IMR-90 (cell line): ENCODE measurements at regions not wholly inside any gene's neighbourhood (a gene's known extent, or its start where the extent isn't known, plus 50 kb on each side); places are given as distances from the start of the nearest gene placed in this dataset.

Experiments
- ATAC-seq: fragments of 200-7000 bp; cut with Tn5 transposase; 2 replicates; pipeline ENCODE4 v1.9.1; 2020; ENCODE audit warnings: low read depth, mild to moderate bottlenecking, moderate library complexity
- BruUV-seq: library from RNA; stranded (reverse); fragments of 400-500 nt; replicated peaks from 2 replicates; lab custom pipeline; 2021; lab: Mats Ljungman, UMichigan
- CTCF ChIA-PET: fragments of 300-600 bp; formaldehyde crosslinking; extraction: SDS; loops from one replicate; lab custom pipeline; 2021; ENCODE audit warnings: antibody characterized with exemption; lab: Yijun Ruan, JAX
- POLR2A ChIA-PET: fragments of 300-600 bp; sonication (Branson Sonifier 250); formaldehyde crosslinking; loops from one replicate; lab custom pipeline; 2022; ENCODE audit warnings: antibody characterized with exemption; ENCODE audit not compliant: unreplicated experiment; lab: Charles Lee
- DNase-seq: peaks from one replicate; pipeline ENCODE4 v3.0.0; 2013
- H2AFZ ChIP-seq: replicated peaks from 2 replicates; pipeline ENCODE3; 2013; ENCODE audit warnings: low read length, mild to moderate bottlenecking; ENCODE audit not compliant: poor library complexity
- H2AK5ac ChIP-seq: 2 replicates; pipeline ENCODE4 v1.6.1; 2013; ENCODE audit warnings: low read depth, low read length, inconsistent platforms
- H2AK9ac ChIP-seq: replicated peaks from 2 replicates; pipeline ENCODE3; 2013; ENCODE audit warnings: mild to moderate bottlenecking, low read depth, low read length, moderate library complexity; ENCODE audit not compliant: poor library complexity
- H2BK120ac ChIP-seq: 2 replicates; pipeline ENCODE4 v1.6.1; 2013; ENCODE audit warnings: low read depth, low read length, inconsistent platforms
- H2BK15ac ChIP-seq: 3 replicates; pipeline ENCODE4 v1.6.1; 2013; ENCODE audit warnings: low read depth, low read length, inconsistent platforms
- H2BK20ac ChIP-seq: 2 replicates; pipeline ENCODE4 v1.6.1; 2013; ENCODE audit warnings: low read depth, mild to moderate bottlenecking, inconsistent platforms, low read length, moderate library complexity
- H2BK5ac ChIP-seq: 2 replicates; pipeline ENCODE4 v1.6.1; 2013; ENCODE audit warnings: mild to moderate bottlenecking, low read depth, low read length, inconsistent platforms; ENCODE audit not compliant: poor library complexity, severe bottlenecking
- H3K14ac ChIP-seq: replicated peaks from 2 replicates; pipeline ENCODE4 v1.6.1; 2013; ENCODE audit warnings: low read depth, low read length, inconsistent platforms
- H3K18ac ChIP-seq: 2 replicates; pipeline ENCODE4 v1.6.1; 2013; ENCODE audit warnings: low read depth, low read length, control low read depth
- H3K23ac ChIP-seq: 2 replicates; pipeline ENCODE4 v1.6.1; 2013; ENCODE audit warnings: low read depth, low read length, inconsistent platforms
- H3K27ac ChIP-seq: 2 replicates; pipeline ENCODE4 v1.5.1; 2013; ENCODE audit warnings: mild to moderate bottlenecking, control low read depth, low read length; ENCODE audit not compliant: insufficient read depth
- H3K27me3 ChIP-seq: 2 replicates; pipeline ENCODE4 v1.6.1; 2013; ENCODE audit warnings: low read length; ENCODE audit not compliant: control insufficient read depth, insufficient read depth
- H3K36me3 ChIP-seq: 2 replicates; pipeline ENCODE4 v1.6.1; 2013; ENCODE audit warnings: low read length, mixed read lengths; ENCODE audit not compliant: control insufficient read depth, insufficient read depth
- H3K4ac ChIP-seq: 2 replicates; pipeline ENCODE4 v1.6.1; 2013; ENCODE audit warnings: low read depth, low read length, inconsistent platforms
- H3K4me1 ChIP-seq: 2 replicates; pipeline ENCODE4 v1.6.1; 2013; ENCODE audit warnings: low read length, mixed read lengths; ENCODE audit not compliant: control insufficient read depth, insufficient read depth
- H3K4me2 ChIP-seq: 2 replicates; pipeline ENCODE4 v1.6.1; 2013; ENCODE audit warnings: low read depth, mild to moderate bottlenecking, control low read depth, low read length, moderate library complexity
- H3K4me3 ChIP-seq: 2 replicates; pipeline ENCODE4 v1.5.1; 2013; ENCODE audit warnings: low read depth, mild to moderate bottlenecking, control low read depth, low read length, moderate library complexity; ENCODE audit not compliant: insufficient read depth
- H3K56ac ChIP-seq: 2 replicates; pipeline ENCODE4 v1.6.1; 2013; ENCODE audit warnings: low read length, inconsistent platforms; ENCODE audit not compliant: insufficient read depth; ENCODE audit errors: extremely low read depth
- H3K79me1 ChIP-seq, 2 experiments: 2 replicates each; pipeline ENCODE4 v1.6.1; 2013; ENCODE audit warnings: low read length in 2 of 2, inconsistent platforms in 1 of 2, low read depth in 1 of 2
- H3K9ac ChIP-seq: 2 replicates; pipeline ENCODE4 v1.6.1; 2013; ENCODE audit warnings: low read depth, low read length, control low read depth
- H3K9me1 ChIP-seq: 2 replicates; pipeline ENCODE4 v1.6.1; 2013; ENCODE audit warnings: low read length, inconsistent platforms; ENCODE audit not compliant: insufficient read depth
- H3K9me3 ChIP-seq: 2 replicates; pipeline ENCODE4 v1.6.1; 2013; ENCODE audit warnings: low read length; ENCODE audit not compliant: control insufficient read depth, insufficient read depth
- H4K20me1 ChIP-seq: 2 replicates; pipeline ENCODE4 v1.6.1; 2013; ENCODE audit warnings: low read length, inconsistent platforms; ENCODE audit not compliant: insufficient read depth
- H4K5ac ChIP-seq: 2 replicates; pipeline ENCODE4 v1.6.1; 2013; ENCODE audit warnings: mild to moderate bottlenecking, low read depth, low read length, control low read depth
- H4K8ac ChIP-seq, 2 experiments: 2 replicates each; pipeline ENCODE4 v1.6.1; 2013; ENCODE audit warnings: low read depth in 2 of 2, low read length in 2 of 2, control low read depth in 1 of 2, inconsistent platforms in 1 of 2
- H4K91ac ChIP-seq: 2 replicates; pipeline ENCODE4 v1.6.1; 2013; ENCODE audit warnings: low read depth, low read length, inconsistent platforms; ENCODE audit not compliant: insufficient read depth
- CEBPB ChIP-seq: IDR thresholded peaks from 2 replicates; pipeline ENCODE4 v1.6.1; 2012; ENCODE audit warnings: low read depth, low read length, improper control_type of control experiment
- RCOR1 ChIP-seq: IDR thresholded peaks from 2 replicates; pipeline ENCODE4 v1.6.1; 2012; ENCODE audit warnings: mild to moderate bottlenecking, low read length, improper control_type of control experiment; ENCODE audit not compliant: insufficient replicate concordance
- USF2 ChIP-seq: fragments of 150-350 bp; IDR thresholded peaks from 2 replicates; pipeline ENCODE4 v1.6.1; 2017; ENCODE audit warnings: mild to moderate bottlenecking, antibody characterized with exemption, low read length, low read depth
- WGBS, 2 experiments: methylation state at CpG; one replicate each; pipeline versions ENCODE4 v1.1.5 to v1.1.7; 2013; ENCODE audit warnings: missing lambda C conversion rate in 2 of 2; ENCODE audit not compliant: insufficient read length in 1 of 2; ENCODE audit errors: extremely low coverage in 2 of 2; 5-methylcytosine and 5-hydroxymethylcytosine counted together
- dilution Hi-C: fragments of 300-500 bp; cut with HindIII; formaldehyde crosslinking; loops from one replicate; pipeline ENCODE4 v1.14.3; 2018; ENCODE audit warnings: low sequenced_read_pairs; ENCODE audit not compliant: unreplicated experiment
- in situ Hi-C: fragments of 300-500 bp; cut with MboI; formaldehyde crosslinking; loops from 3 replicates; pipeline ENCODE4 v1.14.3; 2019; ENCODE audit warnings: low sequenced_read_pairs, inconsistent platforms, mixed read lengths
- intact Hi-C: fragments of 100-400 bp; cut with micrococcal nuclease; formaldehyde crosslinking; loops from 2 replicates; pipeline ENCODE4 v1.10.0; 2022
- TF ChIP-seq, protein P1 (sequence below): conservative IDR thresholded peaks from 2 replicates; pipeline ENCODE4 v1.5.1; 2012; ENCODE audit warnings: mild to moderate bottlenecking, low read depth, low read length, improper control_type of control experiment
- TF ChIP-seq, protein P2 (sequence below): fragments of 150-350 bp; IDR thresholded peaks from 2 replicates; pipeline ENCODE4 v1.6.1; 2016; ENCODE audit warnings: low read depth, mild to moderate bottlenecking, low read length, moderate library complexity, borderline replicate concordance

GRCh38 chr6:50927800-50928199, 109.1 kb downstream of the TFAP2B start:
- in situ Hi-C loops = no loop called here

More at GRCh38 chr6:50927800-50928199, 109.1 kb downstream of the TFAP2B start:
- POLR2A ChIA-PET = no interaction called here
- Histone ChIP-seq H2BK5ac (no peak overlapping the region), H2AFZ (no peak overlapping the region), H4K8ac (no peak overlapping the region), H2AK5ac (no peak overlapping the region), H4K91ac (no peak overlapping the region), H3K23ac (no peak overlapping the region), H3K79me1 (no peaks in the 10 kb centered on the region), H3K27me3 (no peaks in the 10 kb centered on the region), H3K4me1 (no peaks in the 10 kb centered on the region), H2BK120ac (no peak overlapping the region), H3K9me3 (peaks cover 3% of the 10 kb centered on the region), H4K5ac (no peak overlapping the region), H3K36me3 (no peaks in the 10 kb centered on the region), H3K14ac (no peak overlapping the region), H2AK9ac (no peak overlapping the region), H3K4ac (no peak overlapping the region), H3K9me1 (no peaks in the 10 kb centered on the region), H4K20me1 (no peaks in the 10 kb centered on the region), H3K18ac (no peak overlapping the region), H3K9ac (no peak overlapping the region), H2BK20ac (no peak overlapping the region), H3K56ac (no peak overlapping the region), H3K4me3 (no peak overlapping the region), H3K27ac (no peak overlapping the region), H3K4me2 (no peak overlapping the region), H2BK15ac (no peak overlapping the region)
- TF ChIP-seq, protein P1, sequence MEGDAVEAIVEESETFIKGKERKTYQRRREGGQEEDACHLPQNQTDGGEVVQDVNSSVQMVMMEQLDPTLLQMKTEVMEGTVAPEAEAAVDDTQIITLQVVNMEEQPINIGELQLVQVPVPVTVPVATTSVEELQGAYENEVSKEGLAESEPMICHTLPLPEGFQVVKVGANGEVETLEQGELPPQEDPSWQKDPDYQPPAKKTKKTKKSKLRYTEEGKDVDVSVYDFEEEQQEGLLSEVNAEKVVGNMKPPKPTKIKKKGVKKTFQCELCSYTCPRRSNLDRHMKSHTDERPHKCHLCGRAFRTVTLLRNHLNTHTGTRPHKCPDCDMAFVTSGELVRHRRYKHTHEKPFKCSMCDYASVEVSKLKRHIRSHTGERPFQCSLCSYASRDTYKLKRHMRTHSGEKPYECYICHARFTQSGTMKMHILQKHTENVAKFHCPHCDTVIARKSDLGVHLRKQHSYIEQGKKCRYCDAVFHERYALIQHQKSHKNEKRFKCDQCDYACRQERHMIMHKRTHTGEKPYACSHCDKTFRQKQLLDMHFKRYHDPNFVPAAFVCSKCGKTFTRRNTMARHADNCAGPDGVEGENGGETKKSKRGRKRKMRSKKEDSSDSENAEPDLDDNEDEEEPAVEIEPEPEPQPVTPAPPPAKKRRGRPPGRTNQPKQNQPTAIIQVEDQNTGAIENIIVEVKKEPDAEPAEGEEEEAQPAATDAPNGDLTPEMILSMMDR = no peak
- no peak for TF ChIP-seq RCOR1
- TF ChIP-seq USF2 = no peak
- no peak for TF ChIP-seq CEBPB
- TF ChIP-seq, protein P2, sequence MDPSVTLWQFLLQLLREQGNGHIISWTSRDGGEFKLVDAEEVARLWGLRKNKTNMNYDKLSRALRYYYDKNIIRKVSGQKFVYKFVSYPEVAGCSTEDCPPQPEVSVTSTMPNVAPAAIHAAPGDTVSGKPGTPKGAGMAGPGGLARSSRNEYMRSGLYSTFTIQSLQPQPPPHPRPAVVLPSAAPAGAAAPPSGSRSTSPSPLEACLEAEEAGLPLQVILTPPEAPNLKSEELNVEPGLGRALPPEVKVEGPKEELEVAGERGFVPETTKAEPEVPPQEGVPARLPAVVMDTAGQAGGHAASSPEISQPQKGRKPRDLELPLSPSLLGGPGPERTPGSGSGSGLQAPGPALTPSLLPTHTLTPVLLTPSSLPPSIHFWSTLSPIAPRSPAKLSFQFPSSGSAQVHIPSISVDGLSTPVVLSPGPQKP = no peak
- ATAC-seq (no peak), DNase-seq (no peak)
- no TSS peak for BruUV-seq
- dilution Hi-C loops = no loop called here
- CTCF ChIA-PET = no interaction called here
- intact Hi-C loops = no loop called here
- WGBS, 2 experiments = no CpG with 5 or more reads among the region's 3 CpGs
